Sigmoid colon (tissue), 6 donors: ENCODE measurements at regions not wholly inside any gene's neighbourhood (a gene's known extent, or its start where the extent isn't known, plus 50 kb on each side); places are given as distances from the start of the nearest gene placed in this dataset.

Experiments
- DNase-seq: peaks from one replicate; pipeline ENCODE4 v3.0.0-alpha.2; 2019
- H3K27ac ChIP-seq, 4 donors: fragments of 200-600 bp; sonication (generic); one replicate each; pipeline ENCODE4 v1.5.1; 2016 to 2019; ENCODE audit warnings: mild to moderate bottlenecking in 1 of 4
- H3K27me3 ChIP-seq, 3 donors: fragments of 200-600 bp; sonication (generic); one replicate each; pipeline ENCODE4 v1.5.1; 2019; ENCODE audit warnings: mild to moderate bottlenecking in 1 of 3
- H3K36me3 ChIP-seq, 4 donors: fragments of 200-600 bp; sonication (generic); one replicate each; pipeline ENCODE4 v1.5.1; 2016 to 2019
- H3K4me1 ChIP-seq, 4 donors: fragments of 200-600 bp; sonication (generic); one replicate each; pipeline ENCODE4 v1.5.1; 2017 to 2019
- H3K4me3 ChIP-seq, 4 donors: fragments of 200-600 bp; sonication (generic); one replicate each; pipeline ENCODE4 v1.5.1; 2017 to 2019; ENCODE audit warnings: mild to moderate bottlenecking in 2 of 4, moderate library complexity in 1 of 4
- H3K9me3 ChIP-seq, 4 donors: fragments of 200-600 bp in 3 of 4; sonication (generic) in 3 of 4; one replicate each; pipeline versions ENCODE4 v1.5.1 to v1.6.1; 2013 to 2019
- CTCF ChIP-seq, 4 experiments: fragments of 450-650 bp in 3 of 4; fragments of 200-600 bp in 1 of 4; IDR thresholded peaks; one replicate each; pipeline ENCODE4 v1.5.1; 2016 to 2019; ENCODE audit warnings: antibody characterized with exemption in 4 of 4, mild to moderate bottlenecking in 3 of 4, moderate library complexity in 2 of 4
- EP300 ChIP-seq, 4 donors: sonication (generic); formaldehyde crosslinking; IDR thresholded peaks; one replicate each; pipeline ENCODE4 v1.6.1; 2017; ENCODE audit warnings: antibody characterized with exemption in 4 of 4
- POLR2A ChIP-seq, 2 donors: fragments of 450-650 bp; IDR thresholded peaks; one replicate each; pipeline ENCODE4 v1.6.1; 2016; ENCODE audit warnings: antibody characterized with exemption in 2 of 2, mild to moderate bottlenecking in 2 of 2, moderate library complexity in 2 of 2
- POLR2AphosphoS5 ChIP-seq, 4 donors: sonication (generic); formaldehyde crosslinking; IDR thresholded peaks; one replicate each; pipeline ENCODE4 v1.6.1; 2017; ENCODE audit warnings: antibody characterized with exemption in 4 of 4
- WGBS, 2 donors: extraction: QIAGEN DNeasy Blood & Tissue Kit; methylation state at CpG; one replicate each; pipeline ENCODE4 v1.1.7; 2013; 5-methylcytosine and 5-hydroxymethylcytosine counted together
- intact Hi-C: fragments of 100-400 bp; cut with DNase I; formaldehyde crosslinking; loops from one replicate; pipeline ENCODE4 v1.15.1; 2023
- donor health status: healthy with polysubstance abuse.
- donor health status: healthy.

GRCh38 chr21:35201288-35201687 lies 152.2 kb upstream of the RUNX1 start:
- no peak for DNase-seq
- WGBS, 2 donors: 92 to 98% methylated on average over 2 of the region's 2 CpGs
- Histone ChIP-seq H3K27ac (no peak overlapping the region), H3K4me1 (peaks cover 0 to 39% (median 37%) of the 10 kb centered on the region in 4 donors), H3K27me3 (no peaks in the 10 kb centered on the region), H3K36me3 (no peaks in the 10 kb centered on the region), H3K9me3 (no peaks in the 10 kb centered on the region), H3K4me3 (no peak overlapping the region)
- intact Hi-C loops: no loop called here
- no peak for TF ChIP-seq EP300 (IDR thresholded peaks at IDR 0.05)
- TF ChIP-seq CTCF (IDR thresholded peaks at IDR 0.05): no peak
- TF ChIP-seq POLR2AphosphoS5 (IDR thresholded peaks at IDR 0.05): no peak
- TF ChIP-seq POLR2A (IDR thresholded peaks at IDR 0.05): no peak

GRCh38 chr21:35199733-35200015 lies 150.6 kb upstream of the RUNX1 start:
- H3K4me3 ChIP-seq: no peak overlapping the region
- intact Hi-C loops: no loop called here
- no peaks in the 10 kb centered on the region for H3K9me3 ChIP-seq
- 83 to 89% methylated on average over 1 of the region's 1 CpG for WGBS, 2 donors
- H3K27ac ChIP-seq: no peak overlapping the region
- H3K36me3 ChIP-seq: no peaks in the 10 kb centered on the region
- no peak for TF ChIP-seq POLR2AphosphoS5 (IDR thresholded peaks at IDR 0.05)
- no peak for TF ChIP-seq POLR2A (IDR thresholded peaks at IDR 0.05)
- no peak for TF ChIP-seq CTCF (IDR thresholded peaks at IDR 0.05)
- TF ChIP-seq EP300 (IDR thresholded peaks at IDR 0.05): no peak
- H3K4me1 ChIP-seq: peaks cover 0 to 28% (median 22%) of the 10 kb centered on the region in 4 donors
- no peak for DNase-seq
- no peaks in the 10 kb centered on the region for H3K27me3 ChIP-seq

DNA sequence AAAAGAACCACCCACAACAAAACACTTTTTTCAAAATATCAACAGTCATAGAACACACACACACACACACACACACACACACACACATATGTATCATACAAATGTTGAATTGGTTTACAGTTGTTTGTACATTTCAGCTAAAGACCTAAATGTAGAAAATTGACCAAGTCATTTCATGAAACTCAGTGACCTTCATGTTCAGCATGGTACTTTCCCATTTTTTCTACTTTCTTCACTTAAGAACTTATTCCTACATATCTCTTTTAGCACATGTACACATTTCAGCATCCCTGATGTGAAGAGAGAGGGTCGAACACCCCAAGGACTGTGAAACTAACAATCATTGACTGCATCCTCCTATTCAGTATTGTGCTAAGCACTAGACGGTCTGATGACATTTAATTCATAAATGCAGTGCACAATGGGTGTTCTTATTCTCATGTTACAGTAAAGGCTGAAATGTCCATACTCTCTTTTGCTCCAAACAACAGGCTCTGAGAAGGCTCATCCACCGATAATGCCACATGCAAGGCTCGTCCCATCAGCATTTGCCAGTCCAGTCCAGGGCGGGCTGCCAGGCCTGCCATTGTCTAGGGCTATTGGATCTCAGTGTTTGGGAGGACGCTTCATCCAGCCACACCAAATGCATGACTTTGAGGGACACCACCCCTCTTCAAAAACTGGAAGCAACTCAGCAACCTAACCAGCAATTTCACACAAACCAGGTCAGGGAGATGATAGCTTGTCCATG lies 150.1 kb upstream of the RUNX1 start:
- Histone ChIP-seq H3K27ac (no peak overlapping the region), H3K27me3 (no peaks in the 10 kb centered on the region), H3K9me3 (no peaks in the 10 kb centered on the region), H3K4me1 (peaks cover 0 to 24% (median 18%) of the 10 kb centered on the region in 4 donors), H3K36me3 (no peaks in the 10 kb centered on the region), H3K4me3 (no peak overlapping the region)
- intact Hi-C loops: no loop called here
- no peak for DNase-seq
- WGBS, 2 donors: 90 to 94% methylated on average over 6 of the region's 6 CpGs
- TF ChIP-seq POLR2AphosphoS5 (IDR thresholded peaks at IDR 0.05) (no peak), CTCF (IDR thresholded peaks at IDR 0.05) (no peak), EP300 (IDR thresholded peaks at IDR 0.05) (no peak), POLR2A (IDR thresholded peaks at IDR 0.05) (no peak)

DNA sequence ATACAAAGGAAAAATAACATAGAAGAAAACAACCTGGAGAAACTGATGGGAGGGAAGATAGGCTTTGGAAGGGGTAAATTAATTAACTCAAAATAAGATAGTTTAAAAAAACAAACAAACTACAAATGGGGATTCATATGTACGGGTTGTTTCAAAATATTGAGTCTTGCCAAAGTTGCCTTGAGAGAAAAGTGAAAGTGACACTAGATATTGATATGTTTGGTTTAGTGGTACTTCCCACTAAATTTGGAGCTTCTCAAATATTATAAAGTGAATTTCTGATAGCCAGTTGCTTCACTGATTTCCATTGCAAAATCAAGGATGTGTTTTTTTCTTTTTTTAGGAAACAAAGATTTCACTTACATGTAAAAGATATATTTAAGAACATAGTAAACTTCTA lies 149.5 kb upstream of the RUNX1 start:
- intact Hi-C loops: no loop called here
- TF ChIP-seq EP300 (IDR thresholded peaks at IDR 0.05): no peak
- no peak for TF ChIP-seq CTCF (IDR thresholded peaks at IDR 0.05)
- no peak for TF ChIP-seq POLR2A (IDR thresholded peaks at IDR 0.05)
- TF ChIP-seq POLR2AphosphoS5 (IDR thresholded peaks at IDR 0.05): no peak

DNA sequence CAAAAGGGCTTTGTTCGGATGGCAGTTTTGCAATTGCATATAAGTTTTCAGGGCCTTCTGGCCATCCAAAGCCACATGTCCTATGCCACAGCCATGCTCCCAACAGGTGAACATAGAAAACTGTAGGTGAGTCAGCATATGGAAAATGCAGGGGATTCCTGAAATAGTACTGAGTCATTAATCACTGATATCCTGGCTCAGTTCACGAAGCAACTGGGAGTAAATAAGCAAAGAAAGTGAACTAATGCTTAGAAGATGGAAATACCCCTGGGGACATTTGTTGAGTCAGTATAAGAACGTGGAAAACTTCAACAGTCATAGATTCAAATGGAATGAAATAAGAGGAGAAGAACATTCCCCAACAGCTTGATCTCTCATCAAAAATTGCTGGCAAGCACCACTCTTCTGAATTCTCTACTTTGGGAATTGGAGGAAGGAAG lies 148.9 kb upstream of the RUNX1 start:
- no peaks in the 10 kb centered on the region for H3K27me3 ChIP-seq

More for the DNA sequence above, 149.5 kb upstream of the RUNX1 start:
- no peaks in the 10 kb centered on the region for H3K36me3 ChIP-seq
- no peaks in the 10 kb centered on the region for H3K9me3 ChIP-seq
- 46 to 68% methylated on average over 1 of the region's 1 CpG for WGBS, 2 donors
- H3K27me3 ChIP-seq: no peaks in the 10 kb centered on the region
- no peak overlapping the region for H3K4me3 ChIP-seq
- peaks cover 0 to 18% (median 12%) of the 10 kb centered on the region in 4 donors for H3K4me1 ChIP-seq
- no peak for DNase-seq
- peak overlapping the region in 2 of 4 donors; percentile 16 to 35 for H3K27ac ChIP-seq

More for the DNA sequence above, 148.9 kb upstream of the RUNX1 start:
- H3K9me3 ChIP-seq: no peaks in the 10 kb centered on the region
- TF ChIP-seq CTCF (IDR thresholded peaks at IDR 0.05): no peak
- no peak for TF ChIP-seq POLR2A (IDR thresholded peaks at IDR 0.05)
- TF ChIP-seq EP300 (IDR thresholded peaks at IDR 0.05): no peak
- TF ChIP-seq POLR2AphosphoS5 (IDR thresholded peaks at IDR 0.05): peak in 1 of 4 donors; percentile 50
- intact Hi-C loops: no loop called here
- DNase-seq: no peak
- WGBS, 2 donors: 71 to 77% methylated on average over 3 of the region's 3 CpGs
- H3K27ac ChIP-seq: peak overlapping the region in 2 of 4 donors; percentile 16 to 35
- H3K36me3 ChIP-seq: no peaks in the 10 kb centered on the region
- H3K4me1 ChIP-seq: peaks cover 0 to 12% (median 6%) of the 10 kb centered on the region in 4 donors
- H3K4me3 ChIP-seq: no peak overlapping the region
